KMS-11 (cell line): ENCODE measurements at regions not wholly inside any gene's neighbourhood (a gene's known extent, or its start where the extent isn't known, plus 50 kb on each side); places are given as distances from the start of the nearest gene placed in this dataset.

Experiments used
- H2AFZ ChIP-seq: fragments of 200-600 bp; sonication (generic); 2 replicates; pipeline ENCODE4 v1.6.1; 2016; ENCODE audit warnings: antibody characterized with exemption, mixed run types, low read depth
- H3K27ac ChIP-seq: fragments of 200-600 bp; sonication (generic); 2 replicates; pipeline ENCODE4 v1.6.1; 2016; ENCODE audit warnings: mild to moderate bottlenecking, mixed run types
- H3K27me3 ChIP-seq: fragments of 200-600 bp; sonication (generic); 2 replicates; pipeline ENCODE4 v1.6.1; 2017; ENCODE audit warnings: mild to moderate bottlenecking, low read depth, mixed run types, moderate library complexity; ENCODE audit not compliant: insufficient read depth
- H3K36me3 ChIP-seq: fragments of 200-600 bp; sonication (generic); 2 replicates; pipeline ENCODE4 v1.6.1; 2017; ENCODE audit warnings: mild to moderate bottlenecking, mixed run types; ENCODE audit not compliant: insufficient read depth
- H3K4me1 ChIP-seq: fragments of 200-600 bp; sonication (generic); 2 replicates; pipeline ENCODE4 v1.6.1; 2016; ENCODE audit warnings: mild to moderate bottlenecking, low read depth, mixed run types; ENCODE audit not compliant: poor library complexity, severe bottlenecking
- H3K4me2 ChIP-seq: fragments of 200-600 bp; sonication (generic); 2 replicates; pipeline ENCODE4 v1.7.0; 2016; ENCODE audit warnings: mild to moderate bottlenecking, mixed run types
- H3K4me3 ChIP-seq: fragments of 200-600 bp; sonication (generic); IDR thresholded peaks from 2 replicates; pipeline ENCODE4 v1.6.1; 2017; ENCODE audit warnings: low read depth, low read length, mixed read lengths; ENCODE audit not compliant: insufficient read depth
- H3K79me2 ChIP-seq: fragments of 200-600 bp; sonication (generic); 2 replicates; pipeline ENCODE4 v1.6.1; 2016; ENCODE audit warnings: low read depth, mixed run types; ENCODE audit not compliant: insufficient read depth
- H3K9ac ChIP-seq: fragments of 200-600 bp; sonication (generic); 2 replicates; pipeline ENCODE4 v1.6.1; 2016; ENCODE audit warnings: mild to moderate bottlenecking, mixed run types
- H4K20me1 ChIP-seq: fragments of 200-600 bp; sonication (generic); 2 replicates; pipeline ENCODE4 v1.6.1; 2016; ENCODE audit warnings: mild to moderate bottlenecking, mixed run types; ENCODE audit not compliant: insufficient read depth
- TF ChIP-seq, protein P1 (sequence below): fragments of 200-600 bp; sonication (generic); conservative IDR thresholded peaks from 2 replicates; pipeline ENCODE4 v1.6.1; 2017; ENCODE audit warnings: low read depth, mild to moderate bottlenecking, antibody characterized with exemption, low read length, moderate library complexity, mixed read lengths

DNA sequence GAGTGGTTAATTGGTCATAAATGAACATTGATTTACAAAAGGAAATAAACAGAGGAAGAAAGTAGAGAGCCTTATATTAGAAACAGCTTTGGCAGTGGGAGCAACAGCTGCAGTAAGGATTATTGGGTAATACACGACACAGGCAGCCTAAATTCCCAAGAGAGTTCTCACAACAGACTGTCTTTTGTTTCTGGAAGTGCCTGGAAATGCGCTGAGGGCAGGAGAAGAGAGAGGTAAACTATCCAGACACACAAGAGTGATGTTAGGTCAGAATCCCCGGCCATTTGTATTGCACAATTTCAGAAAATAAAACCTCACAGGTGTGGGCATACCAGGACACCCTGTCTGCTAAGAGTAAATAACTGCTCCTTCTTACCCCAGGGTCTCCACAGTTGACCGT is 450.4 kb upstream of the CTNND2 start:
- TF ChIP-seq, protein P1, sequence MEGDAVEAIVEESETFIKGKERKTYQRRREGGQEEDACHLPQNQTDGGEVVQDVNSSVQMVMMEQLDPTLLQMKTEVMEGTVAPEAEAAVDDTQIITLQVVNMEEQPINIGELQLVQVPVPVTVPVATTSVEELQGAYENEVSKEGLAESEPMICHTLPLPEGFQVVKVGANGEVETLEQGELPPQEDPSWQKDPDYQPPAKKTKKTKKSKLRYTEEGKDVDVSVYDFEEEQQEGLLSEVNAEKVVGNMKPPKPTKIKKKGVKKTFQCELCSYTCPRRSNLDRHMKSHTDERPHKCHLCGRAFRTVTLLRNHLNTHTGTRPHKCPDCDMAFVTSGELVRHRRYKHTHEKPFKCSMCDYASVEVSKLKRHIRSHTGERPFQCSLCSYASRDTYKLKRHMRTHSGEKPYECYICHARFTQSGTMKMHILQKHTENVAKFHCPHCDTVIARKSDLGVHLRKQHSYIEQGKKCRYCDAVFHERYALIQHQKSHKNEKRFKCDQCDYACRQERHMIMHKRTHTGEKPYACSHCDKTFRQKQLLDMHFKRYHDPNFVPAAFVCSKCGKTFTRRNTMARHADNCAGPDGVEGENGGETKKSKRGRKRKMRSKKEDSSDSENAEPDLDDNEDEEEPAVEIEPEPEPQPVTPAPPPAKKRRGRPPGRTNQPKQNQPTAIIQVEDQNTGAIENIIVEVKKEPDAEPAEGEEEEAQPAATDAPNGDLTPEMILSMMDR: no peak
- Histone ChIP-seq H3K27me3 (no peaks in the 10 kb centered on the region), H3K79me2 (no peaks in the 10 kb centered on the region), H3K27ac (no peak overlapping the region), H3K4me2 (no peak overlapping the region), H4K20me1 (no peaks in the 10 kb centered on the region), H2AFZ (no peak overlapping the region), H3K36me3 (no peaks in the 10 kb centered on the region), H3K9ac (no peak overlapping the region), H3K4me1 (no peaks in the 10 kb centered on the region), H3K4me3 (no peak overlapping the region)

DNA sequence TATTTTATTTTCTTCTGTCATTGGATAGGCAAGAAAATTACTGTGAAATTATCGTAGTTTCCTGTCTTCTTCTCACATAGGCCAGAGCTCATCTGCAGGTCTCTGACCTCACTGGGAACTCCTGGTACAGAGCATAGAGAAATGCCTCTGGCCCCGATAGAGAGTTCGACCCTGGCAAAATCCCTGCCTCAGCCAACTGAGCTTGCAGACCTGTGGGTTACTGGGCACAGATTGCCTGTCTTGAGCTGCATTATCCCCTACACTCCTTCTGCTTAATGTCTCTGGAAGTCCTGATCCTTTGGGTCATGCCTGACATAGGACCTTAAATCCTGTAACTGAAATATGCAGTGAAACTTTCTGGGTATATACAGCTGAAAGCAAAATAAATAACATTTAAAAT is 439.3 kb upstream of the CTNND2 start:
- Histone ChIP-seq H3K79me2 (no peaks in the 10 kb centered on the region), H3K27ac (no peak overlapping the region), H3K4me3 (no peak overlapping the region), H3K36me3 (no peaks in the 10 kb centered on the region), H3K4me1 (no peaks in the 10 kb centered on the region), H3K9ac (no peak overlapping the region), H2AFZ (no peak overlapping the region), H4K20me1 (no peaks in the 10 kb centered on the region), H3K27me3 (no peaks in the 10 kb centered on the region), H3K4me2 (no peak overlapping the region)
- TF ChIP-seq, protein P1: no peak

DNA sequence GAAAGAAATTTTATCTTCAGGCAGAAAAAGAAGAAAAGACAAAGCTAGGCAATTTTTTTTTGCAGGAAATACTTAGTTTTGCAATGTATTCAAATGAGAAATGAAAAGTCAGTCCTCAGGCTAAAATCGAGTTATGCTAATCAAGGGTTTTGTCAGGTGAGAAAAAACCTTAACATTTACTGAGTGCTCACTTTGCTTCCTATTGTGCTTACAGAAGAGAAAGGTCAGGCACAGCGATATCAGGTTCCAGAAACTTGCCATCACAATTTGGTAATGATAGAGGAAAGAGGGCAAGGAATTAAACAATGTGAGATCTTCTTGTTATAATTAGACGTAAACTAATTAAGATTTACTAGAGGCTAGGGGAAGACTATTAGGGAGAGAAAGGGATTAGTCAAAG is 431.7 kb upstream of the CTNND2 start:
- H4K20me1 ChIP-seq: no peaks in the 10 kb centered on the region
- no peak overlapping the region for H3K4me2 ChIP-seq
- H3K27ac ChIP-seq: no peak overlapping the region
- no peaks in the 10 kb centered on the region for H3K36me3 ChIP-seq
- TF ChIP-seq, protein P1: no peak
- no peaks in the 10 kb centered on the region for H3K4me1 ChIP-seq
- H3K27me3 ChIP-seq: no peaks in the 10 kb centered on the region
- H3K4me3 ChIP-seq: no peak overlapping the region
- no peak overlapping the region for H3K9ac ChIP-seq
- H2AFZ ChIP-seq: no peak overlapping the region
- no peaks in the 10 kb centered on the region for H3K79me2 ChIP-seq

DNA sequence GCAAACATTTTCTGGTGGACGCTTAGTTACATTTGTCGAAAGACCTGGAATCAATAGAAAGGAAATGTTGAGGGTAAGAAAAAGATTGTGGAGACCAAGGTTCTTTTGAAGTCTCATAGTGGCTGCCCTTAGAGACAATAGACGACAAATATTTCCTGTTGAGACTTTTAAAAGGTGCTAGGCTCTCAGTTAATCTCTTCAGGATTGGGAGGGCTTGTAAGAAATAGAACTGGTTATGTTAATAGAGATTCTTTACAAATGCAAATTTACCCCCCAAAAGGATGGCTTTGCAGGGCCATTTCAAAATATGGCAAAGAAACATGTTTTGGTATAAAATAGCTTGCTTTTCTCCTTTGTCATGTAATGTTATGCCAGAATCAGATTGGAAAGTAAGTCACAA is 428.2 kb upstream of the CTNND2 start:
- H3K36me3 ChIP-seq: no peaks in the 10 kb centered on the region
- no peak overlapping the region for H3K9ac ChIP-seq
- no peak overlapping the region for H3K27ac ChIP-seq
- no peak overlapping the region for H3K4me3 ChIP-seq
- no peaks in the 10 kb centered on the region for H3K27me3 ChIP-seq
- H3K4me1 ChIP-seq: no peaks in the 10 kb centered on the region
- TF ChIP-seq, protein P1: no peak
- no peaks in the 10 kb centered on the region for H4K20me1 ChIP-seq
- no peak overlapping the region for H3K4me2 ChIP-seq
- no peak overlapping the region for H2AFZ ChIP-seq
- no peaks in the 10 kb centered on the region for H3K79me2 ChIP-seq
